ENCODE measurements at regions not wholly inside any gene's neighbourhood (a gene's known extent, or its start where the extent isn't known, plus 50 kb on each side); places are given as distances from the start of the nearest gene placed in this dataset.

DNA sequence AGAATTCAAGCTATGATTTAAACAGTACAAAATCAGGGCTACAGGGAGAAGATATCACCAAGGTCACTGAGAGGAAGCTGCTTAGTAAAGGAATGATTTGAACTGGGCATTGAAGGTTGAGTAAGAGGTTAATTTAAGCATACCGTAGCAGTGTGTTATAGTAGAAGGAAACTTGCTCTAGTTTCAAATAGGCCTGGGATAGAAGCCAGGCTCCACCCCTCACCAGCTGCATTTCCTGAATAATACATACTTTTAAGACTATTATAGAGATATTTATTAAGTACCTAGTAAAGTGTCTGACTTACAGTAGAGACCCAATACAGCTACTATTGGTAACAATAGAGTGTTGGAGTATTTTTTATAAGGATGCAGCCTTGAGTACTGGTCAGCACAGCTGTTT, 118.0 kb upstream of the GLRA2 start:
- no peak for TF ChIP-seq CTCF (IDR thresholded peaks at IDR 0.05; ENCODE audit: insufficient read depth, low read length)
- H3K4me3 ChIP-seq (ENCODE audit: low read depth, low read length): no peak overlapping the region
- no peak for DNase-seq (ENCODE audit: low read depth)

GRCh38 chrX:14409341-14409740, 120.0 kb upstream of the GLRA2 start:
- no peak for DNase-seq (ENCODE audit: low read depth)
- no peak for TF ChIP-seq CTCF (IDR thresholded peaks at IDR 0.05; ENCODE audit: insufficient read depth, low read length)
- no peak overlapping the region for H3K4me3 ChIP-seq (ENCODE audit: low read depth, low read length)

DNA sequence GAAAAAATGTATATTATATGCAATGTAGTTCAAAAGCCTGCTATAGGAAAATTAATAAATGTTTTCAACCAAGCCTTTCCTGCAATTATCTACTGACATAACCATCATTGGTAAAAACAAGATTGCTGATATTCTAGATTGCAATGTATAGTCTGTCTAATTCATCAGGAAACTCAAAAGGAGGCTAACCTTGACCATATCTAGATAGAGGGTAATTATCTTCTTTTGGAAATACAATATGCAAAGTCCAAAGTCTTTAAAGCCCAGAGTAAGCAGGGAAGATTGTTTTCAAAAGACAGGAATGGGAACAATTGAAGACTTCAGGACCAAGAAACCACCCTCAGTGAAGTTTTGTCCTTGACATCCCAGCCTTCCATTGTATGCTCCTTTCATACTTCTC, 123.1 kb upstream of the GLRA2 start:
- no peak for DNase-seq (ENCODE audit: low read depth)
- TF ChIP-seq CTCF (IDR thresholded peaks at IDR 0.05; ENCODE audit: insufficient read depth, low read length): no peak
- H3K4me3 ChIP-seq (ENCODE audit: low read depth, low read length): no peak overlapping the region

- no peak for DNase-seq (ENCODE audit: low read depth)
- no peak for TF ChIP-seq CTCF (IDR thresholded peaks at IDR 0.05; ENCODE audit: insufficient read depth, low read length)
- H3K4me3 ChIP-seq (ENCODE audit: low read depth, low read length): no peak overlapping the region
These were observed 130.6 kb upstream of the GLRA2 start for GRCh38 chrX:14398725-14399124.

GRCh38 chrX:14389682-14390081, 139.7 kb upstream of the GLRA2 start:
- no peak for DNase-seq (ENCODE audit: low read depth)
- H3K4me3 ChIP-seq (ENCODE audit: low read depth, low read length): no peak overlapping the region
- no peak for TF ChIP-seq CTCF (IDR thresholded peaks at IDR 0.05; ENCODE audit: insufficient read depth, low read length)

- TF ChIP-seq CTCF (IDR thresholded peaks at IDR 0.05; ENCODE audit: insufficient read depth, low read length): no peak
These were observed 142.4 kb upstream of the GLRA2 start for GRCh38 chrX:14386981-14387380.

GRCh38 chrX:14380044-14380443, 149.3 kb upstream of the GLRA2 start:
- TF ChIP-seq CTCF (IDR thresholded peaks at IDR 0.05; ENCODE audit: insufficient read depth, low read length): no peak
- no peak overlapping the region for H3K4me3 ChIP-seq (ENCODE audit: low read depth, low read length)
- no peak for DNase-seq (ENCODE audit: low read depth)

More at GRCh38 chrX:14386981-14387380, 142.4 kb upstream of the GLRA2 start:
- DNase-seq (ENCODE audit: low read depth): no peak
- no peak overlapping the region for H3K4me3 ChIP-seq (ENCODE audit: low read depth, low read length)
